SH-SY5Y (cell line): ENCODE measurements at regions not wholly inside any gene's neighbourhood (a gene's known extent, or its start where the extent isn't known, plus 50 kb on each side); places are given as distances from the start of the nearest gene placed in this dataset.

Source experiments
- GATA2 ChIP-seq: IDR thresholded peaks from 2 replicates; pipeline ENCODE4 v1.6.1; 2011; ENCODE audit warnings: mild to moderate bottlenecking, low read depth, low read length
- GATA3 ChIP-seq: IDR thresholded peaks from 2 replicates; pipeline ENCODE4 v1.6.1; 2011; ENCODE audit warnings: low read depth, mild to moderate bottlenecking, low read length, moderate library complexity

DNA sequence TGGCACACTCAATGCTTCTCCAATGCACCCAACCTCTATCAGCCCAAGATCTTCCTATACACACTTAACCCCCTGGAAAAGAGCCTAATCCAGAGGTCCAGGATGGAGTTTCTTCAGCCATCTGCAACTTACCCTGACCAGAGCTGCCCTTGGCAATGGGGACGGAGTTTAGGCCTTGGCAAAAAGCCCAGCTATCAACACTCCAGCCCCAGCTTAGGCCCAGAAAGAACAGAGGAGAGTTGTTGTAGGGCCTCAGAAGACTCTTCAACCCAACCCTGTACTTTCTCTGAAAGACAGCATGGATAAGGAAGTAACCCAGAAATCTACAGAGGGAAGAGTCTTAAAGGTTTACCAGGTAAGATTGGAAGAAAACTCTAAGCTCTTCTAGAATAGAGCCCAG, 219.3 kb upstream of the PELI2 start:
- TF ChIP-seq GATA2 (no peak), GATA3 (no peak)
